Left ventricle myocardium inferior (tissue), 1 donor: ENCODE measurements at regions not wholly inside any gene's neighbourhood (a gene's known extent, or its start where the extent isn't known, plus 50 kb on each side); places are given as distances from the start of the nearest gene placed in this dataset.

Experiments used
- DNase-seq: peaks from one replicate; pipeline ENCODE4 v3.0.0-alpha.2; 2020
- H3K27ac ChIP-seq: fragments of 200-600 bp; replicated peaks from 2 replicates; pipeline ENCODE4 v1.8.0; 2021
- H3K27me3 ChIP-seq: fragments of 200-600 bp; 2 replicates; pipeline ENCODE4 v1.8.0; 2021; ENCODE audit warnings: low read depth
- H3K36me3 ChIP-seq: fragments of 200-600 bp; 2 replicates; pipeline ENCODE4 v1.8.0; 2021
- H3K4me1 ChIP-seq: fragments of 200-600 bp; 2 replicates; pipeline ENCODE4 v1.8.0; 2021
- H3K4me3 ChIP-seq: fragments of 200-600 bp; 2 replicates; pipeline ENCODE4 v1.8.0; 2021; ENCODE audit warnings: mild to moderate bottlenecking, moderate library complexity
- H3K9me3 ChIP-seq: fragments of 200-600 bp; replicated peaks from 2 replicates; pipeline ENCODE4 v1.8.0; 2021
- CTCF ChIP-seq: fragments of 200-600 bp; IDR thresholded peaks from 2 replicates; pipeline ENCODE4 v1.8.0; 2021; ENCODE audit warnings: antibody characterized with exemption, mild to moderate bottlenecking, borderline replicate concordance
- intact Hi-C: fragments of 100-400 bp; cut with micrococcal nuclease; formaldehyde crosslinking; loops from one replicate; pipeline ENCODE4 v1.11.0; 2022
- donor health status: DM: no; HTN: yes; CAD: no; lungs with severe emphysema.

DNA sequence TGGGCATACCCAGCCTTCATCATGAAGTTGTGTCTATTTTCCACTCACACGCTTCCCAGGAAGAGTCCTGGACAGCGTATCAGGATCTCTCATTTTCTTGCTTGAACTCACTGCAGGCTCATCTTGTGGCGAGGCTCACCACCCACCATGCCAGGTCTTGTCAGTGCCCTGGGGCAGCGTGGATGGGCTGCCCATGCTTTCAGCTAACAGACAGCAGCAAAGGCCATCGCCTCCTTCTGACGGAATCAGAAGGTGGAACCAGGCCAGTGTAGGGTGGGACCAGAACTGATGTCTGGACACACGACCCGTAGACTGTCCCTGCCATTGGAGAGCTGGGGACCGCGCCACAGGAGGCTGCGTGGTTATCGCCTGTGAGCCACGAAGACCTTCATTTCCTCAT, 169.4 kb downstream of the FOXL1 start:
- H3K27ac ChIP-seq, result no peak overlapping the region
- H3K36me3 ChIP-seq, result no peaks in the 10 kb centered on the region
- H3K9me3 ChIP-seq, result no peaks in the 10 kb centered on the region
- no peaks in the 10 kb centered on the region for H3K4me1 ChIP-seq
- H3K27me3 ChIP-seq, result peaks cover 3% of the 10 kb centered on the region
- no peak for TF ChIP-seq CTCF
- intact Hi-C loops, result no loop called here
- no peak for DNase-seq
- H3K4me3 ChIP-seq, result no peak overlapping the region

- no peak for DNase-seq
- H3K27ac ChIP-seq, result no peak overlapping the region
- H3K9me3 ChIP-seq, result no peaks in the 10 kb centered on the region
- no peaks in the 10 kb centered on the region for H3K36me3 ChIP-seq
- H3K4me1 ChIP-seq, result no peaks in the 10 kb centered on the region
- H3K27me3 ChIP-seq, result peaks cover 4% of the 10 kb centered on the region
- H3K4me3 ChIP-seq, result no peak overlapping the region
- no peak for TF ChIP-seq CTCF
- intact Hi-C loops, result no loop called here
These were observed 170.3 kb downstream of the FOXL1 start for GRCh38 chr16:86748652-86749051.

DNA sequence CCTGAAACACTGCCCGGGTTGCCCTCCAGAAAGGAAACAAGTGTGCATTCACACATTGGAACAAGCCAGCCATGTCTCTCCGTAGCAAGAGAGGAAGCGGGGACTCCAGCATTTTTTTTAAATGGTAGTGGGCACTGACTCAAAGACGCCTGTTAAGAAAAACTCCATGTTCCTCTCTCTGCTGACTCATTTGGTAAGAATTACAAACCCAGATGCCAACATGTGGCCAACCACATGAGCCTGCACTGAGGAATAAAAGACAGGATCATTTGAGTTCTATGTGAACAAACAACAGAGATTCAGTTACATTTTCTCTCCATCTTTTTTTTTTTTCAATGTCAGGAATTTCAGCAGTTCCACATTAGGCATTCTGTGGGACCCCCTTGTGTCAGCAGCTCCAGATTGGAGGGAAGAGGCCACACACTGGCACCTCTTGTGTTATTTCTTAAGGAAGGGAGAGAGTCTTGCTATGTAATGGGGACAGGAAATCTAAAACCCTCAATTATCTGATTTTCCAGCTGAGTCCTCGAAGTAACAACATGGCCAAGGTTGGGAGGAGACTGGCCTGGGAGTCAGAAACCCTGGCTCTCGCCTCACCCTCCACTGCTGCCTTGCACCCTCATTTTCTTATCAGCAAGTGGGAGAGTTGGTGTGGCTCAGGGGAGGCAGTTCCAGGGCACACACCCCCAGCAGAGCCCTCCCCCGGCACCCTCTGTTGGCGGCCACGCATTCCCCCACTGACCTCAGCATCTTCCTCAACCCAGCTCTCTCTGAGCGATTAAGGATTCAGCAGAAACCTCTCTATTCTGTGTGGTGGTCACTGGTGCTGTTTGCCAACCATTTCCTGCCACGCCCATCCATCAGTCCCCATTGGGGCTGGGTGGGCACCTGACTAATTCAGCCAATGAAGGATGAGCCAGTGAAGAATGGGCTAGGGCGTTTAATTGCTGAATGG, 173.0 kb downstream of the FOXL1 start:
- Histone ChIP-seq H3K27ac (peak overlapping the region; percentile 9), H3K9me3 (no peaks in the 10 kb centered on the region), H3K4me1 (no peaks in the 10 kb centered on the region), H3K36me3 (no peaks in the 10 kb centered on the region), H3K27me3 (peaks cover 21% of the 10 kb centered on the region), H3K4me3 (no peak overlapping the region)
- TF ChIP-seq CTCF, result no peak
- intact Hi-C loops, result no loop called here
- DNase-seq, result no peak

GRCh38 chr16:86752582-86753175, 174.3 kb downstream of the FOXL1 start:
- no peak for DNase-seq
- intact Hi-C loops, result no loop called here
- TF ChIP-seq CTCF, result no peak

DNA sequence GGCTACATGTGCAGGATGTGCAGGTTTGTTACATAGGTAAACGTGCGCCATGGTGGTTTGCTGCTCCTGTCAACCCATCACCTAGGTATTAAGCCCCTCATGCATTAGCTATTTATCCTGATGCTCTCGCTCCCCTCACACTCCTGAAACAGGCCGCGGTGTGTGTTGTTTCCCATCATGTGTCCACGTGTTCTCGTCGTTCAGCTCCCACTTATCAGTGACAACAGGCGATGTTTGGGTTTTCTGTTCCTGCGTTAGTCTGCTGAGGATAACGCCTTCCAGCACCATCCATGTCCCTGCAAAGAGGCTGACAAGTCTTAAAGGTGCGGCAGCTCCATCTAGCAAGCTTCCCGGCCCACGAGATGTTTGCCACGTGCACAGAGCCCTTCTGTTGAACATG, 175.1 kb downstream of the FOXL1 start:
- no peak for DNase-seq
- Histone ChIP-seq H3K4me1 (no peaks in the 10 kb centered on the region), H3K27me3 (peaks cover 41% of the 10 kb centered on the region), H3K36me3 (no peaks in the 10 kb centered on the region), H3K9me3 (no peaks in the 10 kb centered on the region), H3K27ac (no peak overlapping the region), H3K4me3 (no peak overlapping the region)
- TF ChIP-seq CTCF, result no peak
- intact Hi-C loops, result no loop called here

More at GRCh38 chr16:86752582-86753175, 174.3 kb downstream of the FOXL1 start:
- H3K27ac ChIP-seq, result no peak overlapping the region
- H3K9me3 ChIP-seq, result no peaks in the 10 kb centered on the region
- no peaks in the 10 kb centered on the region for H3K4me1 ChIP-seq
- peaks cover 34% of the 10 kb centered on the region for H3K27me3 ChIP-seq
- no peak overlapping the region for H3K4me3 ChIP-seq
- no peaks in the 10 kb centered on the region for H3K36me3 ChIP-seq
